Transverse colon (tissue), 4 donors: ENCODE measurements at regions not wholly inside any gene's neighbourhood (a gene's known extent, or its start where the extent isn't known, plus 50 kb on each side); places are given as distances from the start of the nearest gene placed in this dataset.

Source experiments
- DNase-seq: peaks from one replicate; pipeline ENCODE4 v3.0.0-alpha.2; 2019
- H3K27ac ChIP-seq, 4 donors: fragments of 200-600 bp; sonication (generic); 2 replicates each; pipeline ENCODE4 v1.5.1; 2016 to 2018; ENCODE audit warnings: inconsistent platforms in 4 of 4
- H3K27me3 ChIP-seq: fragments of 200-600 bp; sonication (generic); 2 replicates; pipeline ENCODE4 v1.5.1; 2017; ENCODE audit warnings: inconsistent platforms
- H3K36me3 ChIP-seq, 4 donors: fragments of 200-600 bp; sonication (generic); 2 replicates each; pipeline ENCODE4 v1.5.1; 2017 to 2019; ENCODE audit warnings: inconsistent platforms in 4 of 4
- H3K4me1 ChIP-seq, 4 donors: fragments of 200-600 bp; sonication (generic); 2 replicates each; pipeline ENCODE4 v1.5.1; 2017 to 2020; ENCODE audit warnings: inconsistent platforms in 4 of 4
- H3K4me3 ChIP-seq, 4 donors: fragments of 200-600 bp; sonication (generic); 1 replicate in 1 of 4; 2 replicates in 3 of 4; pipeline versions ENCODE4 v1.5.1 to v1.6.1; 2017 to 2019; ENCODE audit warnings: inconsistent platforms in 4 of 4
- H3K9me3 ChIP-seq, 2 donors: fragments of 200-600 bp; sonication (generic); 2 replicates each; pipeline ENCODE4 v1.5.1; 2017 to 2019; ENCODE audit warnings: inconsistent platforms in 2 of 2
- EP300 ChIP-seq: sonication (generic); formaldehyde crosslinking; IDR thresholded peaks from one replicate; pipeline ENCODE4 v1.6.1; 2017; ENCODE audit warnings: antibody characterized with exemption, low read depth
- POLR2A ChIP-seq: fragments of 450-650 bp; IDR thresholded peaks from one replicate; pipeline ENCODE4 v1.6.1; 2016; ENCODE audit warnings: antibody characterized with exemption, mild to moderate bottlenecking, moderate library complexity
- POLR2AphosphoS5 ChIP-seq, 3 donors: sonication (generic); formaldehyde crosslinking; IDR thresholded peaks; one replicate each; pipeline ENCODE4 v1.6.1; 2016; ENCODE audit warnings: antibody characterized with exemption in 3 of 3
- WGBS, 2 donors: methylation state at CpG; one replicate each; pipeline ENCODE4 v1.1.5; 2018; ENCODE audit warnings: low coverage in 1 of 2; 5-methylcytosine and 5-hydroxymethylcytosine counted together
- in situ Hi-C, 4 donors: fragments of 200-750 bp; cut with MboI; loops; one replicate each; pipeline versions ENCODE4 v1.15.0 to v1.15.1; 2017; ENCODE audit warnings: low sequenced_read_pairs in 3 of 4, low pct_ligation_motif_present in 1 of 4, low pct_unique_long_range_greater_than_20kb in 1 of 4
- intact Hi-C: fragments of 100-400 bp; cut with DNase I; formaldehyde crosslinking; loops from one replicate; pipeline ENCODE4 v1.15.1; 2023; ENCODE audit warnings: low total_unique reads
- TF ChIP-seq, protein P1 (sequence below), 5 experiments: fragments of 200-600 bp in 3 of 5; fragments of 450-650 bp in 2 of 5; sonication (generic) in 3 of 5; IDR thresholded peaks; 1 replicate in 2 of 5; 2 replicates in 3 of 5; pipeline ENCODE4 v1.5.1; 2016 to 2017; ENCODE audit warnings: antibody characterized with exemption in 5 of 5, inconsistent platforms in 3 of 5, mild to moderate bottlenecking in 2 of 5, moderate library complexity in 1 of 5

DNA sequence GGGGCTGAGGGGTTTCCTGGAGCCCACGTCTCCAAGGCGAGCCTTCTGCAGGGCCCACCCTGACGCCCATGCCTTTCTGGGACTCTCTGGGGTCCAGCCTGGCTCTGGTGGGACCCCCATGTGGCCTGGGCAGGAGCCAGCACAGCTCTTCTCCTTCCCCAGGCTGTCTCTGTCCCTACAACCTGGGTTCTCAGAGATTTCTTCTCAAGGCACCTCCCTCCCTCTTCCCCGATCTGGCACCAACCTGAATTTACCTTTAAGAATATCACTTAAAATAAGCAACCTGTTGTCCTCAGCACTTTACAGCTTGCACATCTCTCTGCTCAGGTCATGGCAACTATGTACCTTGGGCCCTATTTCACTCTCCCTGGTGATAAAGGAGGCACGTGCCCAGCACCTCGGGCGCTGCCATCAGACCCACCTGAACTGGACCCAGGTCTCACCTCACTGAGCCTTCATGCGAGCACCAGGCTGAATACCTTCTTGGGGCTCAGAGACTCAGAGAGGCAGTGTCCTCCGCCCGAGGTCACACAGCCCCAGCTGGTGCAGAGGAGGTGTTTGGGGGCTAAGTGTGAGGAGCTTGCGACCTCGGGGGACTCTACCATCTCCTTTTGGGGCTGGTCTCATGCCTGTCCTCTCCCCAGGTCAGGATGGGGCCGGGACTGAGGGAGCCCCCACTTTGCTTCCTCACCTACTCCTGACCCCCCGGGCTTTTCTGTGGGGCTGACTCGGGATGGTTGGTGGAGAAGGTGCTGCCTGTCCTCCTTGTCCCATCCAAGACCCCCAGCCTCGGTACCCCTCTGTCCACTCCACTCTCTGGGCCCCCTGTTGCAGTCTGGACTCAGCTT, 217.7 kb downstream of the C9orf50 start:
- Histone ChIP-seq H3K9me3 (no peaks in the 10 kb centered on the region), H3K4me3 (no peak overlapping the region), H3K36me3 (no peaks in the 10 kb centered on the region), H3K4me1 (peaks cover 12 to 18% (median 15%) of the 10 kb centered on the region in 4 donors), H3K27me3 (no peaks in the 10 kb centered on the region), H3K27ac (peak overlapping the region; percentile 49 to 74 (median 67))
- no peak for DNase-seq
- in situ Hi-C loops: no loop called here
- intact Hi-C loops: no loop called here
- 82 to 86% methylated on average over 2 to 16 of the region's 16 CpGs for WGBS, 2 donors
- TF ChIP-seq EP300 (no peak), POLR2AphosphoS5 (IDR thresholded peaks at IDR 0.05) (no peak), POLR2A (no peak)
- TF ChIP-seq, protein P1, sequence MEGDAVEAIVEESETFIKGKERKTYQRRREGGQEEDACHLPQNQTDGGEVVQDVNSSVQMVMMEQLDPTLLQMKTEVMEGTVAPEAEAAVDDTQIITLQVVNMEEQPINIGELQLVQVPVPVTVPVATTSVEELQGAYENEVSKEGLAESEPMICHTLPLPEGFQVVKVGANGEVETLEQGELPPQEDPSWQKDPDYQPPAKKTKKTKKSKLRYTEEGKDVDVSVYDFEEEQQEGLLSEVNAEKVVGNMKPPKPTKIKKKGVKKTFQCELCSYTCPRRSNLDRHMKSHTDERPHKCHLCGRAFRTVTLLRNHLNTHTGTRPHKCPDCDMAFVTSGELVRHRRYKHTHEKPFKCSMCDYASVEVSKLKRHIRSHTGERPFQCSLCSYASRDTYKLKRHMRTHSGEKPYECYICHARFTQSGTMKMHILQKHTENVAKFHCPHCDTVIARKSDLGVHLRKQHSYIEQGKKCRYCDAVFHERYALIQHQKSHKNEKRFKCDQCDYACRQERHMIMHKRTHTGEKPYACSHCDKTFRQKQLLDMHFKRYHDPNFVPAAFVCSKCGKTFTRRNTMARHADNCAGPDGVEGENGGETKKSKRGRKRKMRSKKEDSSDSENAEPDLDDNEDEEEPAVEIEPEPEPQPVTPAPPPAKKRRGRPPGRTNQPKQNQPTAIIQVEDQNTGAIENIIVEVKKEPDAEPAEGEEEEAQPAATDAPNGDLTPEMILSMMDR (IDR thresholded peaks at IDR 0.05): no peak

DNA sequence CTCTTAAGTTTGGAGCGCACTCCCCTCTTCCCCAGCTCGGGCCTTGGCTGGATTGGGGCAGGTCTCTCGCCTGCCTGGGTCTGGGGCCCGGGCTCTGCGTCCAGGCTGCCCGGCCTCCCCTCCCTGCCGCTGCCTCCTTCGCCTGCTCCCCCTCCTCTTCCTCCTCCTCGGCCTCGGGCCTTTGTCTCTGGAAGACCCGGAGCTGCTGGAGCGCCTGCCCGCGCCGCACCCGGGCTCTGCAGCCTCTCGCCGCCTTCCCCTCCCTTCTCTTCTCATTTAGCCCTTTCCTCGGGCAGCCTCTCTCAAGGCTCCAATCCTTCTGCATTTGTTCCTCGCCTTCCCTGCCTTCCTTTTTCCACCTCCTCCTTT, 218.5 kb downstream of the C9orf50 start:
- no peaks in the 10 kb centered on the region for H3K27me3 ChIP-seq
- intact Hi-C loops (no loop called here), in situ Hi-C loops (no loop called here)
- 43 to 56% methylated on average over 8 to 20 of the region's 20 CpGs for WGBS, 2 donors
- no peaks in the 10 kb centered on the region for H3K9me3 ChIP-seq
- peak overlapping the region; percentile 49 to 74 (median 67) for H3K27ac ChIP-seq
- H3K36me3 ChIP-seq: no peaks in the 10 kb centered on the region
- H3K4me1 ChIP-seq: peaks cover 12 to 18% (median 15%) of the 10 kb centered on the region in 4 donors
- DNase-seq: no peak
- TF ChIP-seq POLR2A (no peak), POLR2AphosphoS5 (IDR thresholded peaks at IDR 0.05) (no peak), EP300 (no peak)
- TF ChIP-seq, protein P1 (IDR thresholded peaks at IDR 0.05): no peak
- no peak overlapping the region for H3K4me3 ChIP-seq

DNA sequence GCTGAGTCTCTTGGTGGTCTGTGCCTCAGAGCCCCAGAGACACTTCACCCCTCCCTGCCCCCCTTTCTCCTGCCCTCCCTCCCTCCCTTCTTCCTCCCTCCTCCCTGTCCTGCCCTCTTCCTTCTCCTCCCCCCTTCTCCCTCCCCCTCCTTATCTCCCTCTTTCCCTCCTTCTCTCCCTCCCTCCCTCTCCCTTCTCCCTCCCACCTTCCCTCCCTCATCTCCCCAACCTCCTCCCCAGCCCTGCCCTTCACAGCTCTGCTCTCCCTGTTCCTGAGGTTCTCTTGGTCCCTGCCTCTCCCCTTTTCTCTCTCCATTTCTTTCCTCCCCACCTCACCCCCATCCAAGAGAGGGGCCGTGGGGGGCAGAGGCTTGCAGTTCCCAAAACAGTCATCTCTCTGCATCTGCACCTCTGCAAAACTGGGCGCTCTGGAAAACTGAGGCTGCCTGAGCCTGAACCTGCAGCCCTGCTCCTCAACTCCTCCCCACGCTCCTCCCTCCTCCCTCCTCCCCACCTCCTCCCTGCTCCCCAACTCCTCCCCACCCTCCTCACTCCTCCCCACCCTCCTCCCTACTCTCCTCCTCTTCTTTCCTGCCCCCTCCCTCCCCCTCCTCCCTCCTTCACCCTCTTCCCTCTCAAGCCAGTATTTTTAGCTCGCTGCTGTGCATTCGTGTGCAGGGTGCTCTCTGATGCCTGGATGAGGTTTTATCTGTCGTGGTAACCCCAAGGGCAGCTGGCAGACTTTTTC, 219.1 kb downstream of the C9orf50 start:
- intact Hi-C loops: no loop called here
- no peak for DNase-seq
- TF ChIP-seq, protein P1 (IDR thresholded peaks at IDR 0.05): no peak
- TF ChIP-seq EP300: no peak
- TF ChIP-seq POLR2AphosphoS5 (IDR thresholded peaks at IDR 0.05): no peak
- TF ChIP-seq POLR2A: no peak
- no peak overlapping the region for H3K4me3 ChIP-seq
- in situ Hi-C loops: no loop called here
- no peaks in the 10 kb centered on the region for H3K36me3 ChIP-seq
- H3K9me3 ChIP-seq: no peaks in the 10 kb centered on the region
- peaks cover 12 to 18% (median 15%) of the 10 kb centered on the region in 4 donors for H3K4me1 ChIP-seq
- H3K27me3 ChIP-seq: no peaks in the 10 kb centered on the region
- H3K27ac ChIP-seq: peak overlapping the region; percentile 49 to 74 (median 67)
- 50 to 60% methylated on average over 2 to 6 of the region's 6 CpGs for WGBS, 2 donors

DNA sequence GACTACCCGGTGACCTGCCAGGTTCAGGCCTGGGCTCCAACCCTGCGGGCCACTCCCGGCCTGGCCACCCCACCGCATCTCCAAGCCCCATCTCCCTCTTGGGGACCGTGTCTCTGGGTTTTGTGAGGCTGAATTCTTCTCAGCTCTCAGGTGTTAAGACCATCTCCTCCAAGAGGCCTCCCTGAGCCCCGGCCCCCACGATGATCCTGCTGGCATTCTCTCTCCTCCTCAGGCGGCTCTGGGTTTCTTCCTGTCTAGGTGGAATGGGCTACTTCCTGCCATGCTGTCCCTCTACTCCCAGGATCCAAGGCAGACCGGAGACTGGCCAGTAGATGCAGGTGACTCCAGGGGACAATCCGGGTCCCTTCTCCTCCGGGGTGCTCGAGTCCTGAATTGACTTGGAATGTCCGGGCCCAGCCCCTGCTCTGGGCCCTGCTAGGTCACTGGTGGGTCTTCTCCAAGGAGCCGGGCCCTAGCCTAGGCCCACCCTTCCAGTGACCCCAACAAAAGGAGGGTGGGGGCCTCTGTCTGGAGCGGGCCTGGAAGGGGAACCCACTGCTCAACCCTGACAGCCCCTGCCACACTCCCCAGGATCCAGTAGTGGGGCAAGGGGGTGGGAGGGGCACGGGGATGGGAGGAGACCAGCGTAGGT, 219.8 kb downstream of the C9orf50 start:
- WGBS, 2 donors: 80 to 85% methylated on average over 4 to 15 of the region's 17 CpGs
- Histone ChIP-seq H3K27me3 (no peaks in the 10 kb centered on the region), H3K4me3 (no peak overlapping the region), H3K36me3 (no peaks in the 10 kb centered on the region), H3K4me1 (peaks cover 10 to 16% (median 11%) of the 10 kb centered on the region in 4 donors), H3K9me3 (no peaks in the 10 kb centered on the region), H3K27ac (peak overlapping the region in 2 of 4 donors; percentile 42 to 72)
- TF ChIP-seq POLR2AphosphoS5 (IDR thresholded peaks at IDR 0.05) (no peak), EP300 (no peak), POLR2A (no peak)
- TF ChIP-seq, protein P1 (IDR thresholded peaks at IDR 0.05): no peak
- no peak for DNase-seq
- in situ Hi-C loops: no loop called here
- intact Hi-C loops: no loop called here
